Amygdala (tissue), 56 donors: ENCODE measurements at regions not wholly inside any gene's neighbourhood (a gene's known extent, or its start where the extent isn't known, plus 50 kb on each side); places are given as distances from the start of the nearest gene placed in this dataset.
"Not testable (repeated sequence)": the region's sequence is repeated elsewhere in the genome, so short reads cannot be mapped to it uniquely, and the experiment has no call there.

Experiments used
- DNase-seq, 56 donors: peaks; one replicate each; lab custom pipeline; 2025; lab: John Stamatoyannopoulos, UW

DNA sequence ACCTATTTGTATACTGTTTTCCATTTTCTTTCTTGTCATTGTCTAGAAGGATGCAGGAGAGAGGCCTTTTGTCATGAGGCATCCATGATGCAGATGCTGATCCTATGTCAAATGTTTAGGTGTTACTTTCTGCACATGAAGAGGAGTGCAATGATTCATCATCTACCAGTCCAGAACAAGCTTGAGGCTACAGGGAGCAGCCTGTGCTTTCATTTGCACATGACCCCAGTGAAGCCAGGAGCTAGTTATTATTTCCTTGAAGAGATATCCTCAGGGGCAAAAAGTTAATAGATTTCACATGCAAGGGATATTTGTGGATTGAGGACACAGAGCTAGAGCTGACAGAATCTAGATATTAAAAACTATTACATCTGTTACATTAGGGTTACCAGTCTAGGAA, 204.4 kb upstream of the TGFBR2 start:
- DNase-seq: no peak

DNA sequence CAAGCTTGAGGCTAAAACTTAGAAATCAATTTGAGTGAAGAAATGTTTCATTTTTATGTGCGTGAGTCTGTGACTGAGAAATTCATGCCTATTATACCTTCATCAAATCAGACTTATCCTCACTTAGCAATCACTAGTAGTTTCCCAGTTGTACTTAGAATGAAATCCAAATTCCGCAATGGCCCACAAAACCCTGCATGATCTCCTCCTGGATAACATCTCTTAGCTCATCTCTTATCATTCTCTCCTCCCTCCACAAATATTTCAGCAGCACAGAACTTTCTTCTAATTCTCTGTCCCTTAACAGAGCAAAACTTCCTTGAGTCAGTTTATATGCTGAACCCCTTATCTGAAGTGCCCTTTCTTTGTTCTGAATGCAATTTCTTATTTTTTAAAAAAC, 198.8 kb upstream of the TGFBR2 start:
- DNase-seq: no peak

DNA sequence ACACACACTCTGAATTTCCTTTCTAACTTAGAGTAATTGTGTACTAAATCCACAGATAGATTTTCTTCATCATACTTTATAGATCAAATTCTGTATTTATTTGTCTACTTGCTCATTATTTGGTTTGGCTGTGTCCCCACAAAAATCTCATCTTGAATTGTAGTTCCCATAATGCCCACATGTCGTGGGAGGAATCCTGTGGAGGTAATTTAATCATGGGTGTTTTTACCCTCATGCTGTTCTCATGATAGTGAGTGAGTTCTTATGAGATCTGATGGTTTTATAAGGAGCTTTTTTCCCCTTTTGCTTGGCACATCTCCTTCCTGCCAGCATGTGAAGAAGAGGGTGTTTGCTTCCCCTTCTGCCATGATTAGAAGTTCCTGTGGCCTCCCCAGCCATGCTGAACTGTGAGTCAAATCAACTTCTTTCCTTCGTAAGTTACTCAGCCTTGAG, 198.3 kb upstream of the TGFBR2 start:
- DNase-seq: no peak

DNA sequence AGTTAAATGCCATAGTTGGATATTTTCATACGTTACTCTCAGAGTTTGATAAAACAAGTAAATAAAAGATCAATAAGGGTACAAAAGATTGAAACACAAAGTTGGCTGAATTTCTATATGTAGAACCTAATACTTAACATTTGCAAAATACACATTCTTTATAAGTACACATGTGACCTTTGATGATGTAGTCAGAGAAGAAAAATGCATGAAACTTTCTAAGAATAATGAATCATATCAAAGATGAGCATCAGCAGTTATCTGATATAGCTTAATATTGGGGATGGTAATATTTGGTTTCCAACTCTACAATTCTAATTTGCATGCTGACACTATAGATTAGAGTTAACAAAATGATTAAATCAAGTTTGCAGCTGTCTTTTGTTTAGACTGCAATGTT, 188.0 kb upstream of the TGFBR2 start:
- DNase-seq: no peak

DNA sequence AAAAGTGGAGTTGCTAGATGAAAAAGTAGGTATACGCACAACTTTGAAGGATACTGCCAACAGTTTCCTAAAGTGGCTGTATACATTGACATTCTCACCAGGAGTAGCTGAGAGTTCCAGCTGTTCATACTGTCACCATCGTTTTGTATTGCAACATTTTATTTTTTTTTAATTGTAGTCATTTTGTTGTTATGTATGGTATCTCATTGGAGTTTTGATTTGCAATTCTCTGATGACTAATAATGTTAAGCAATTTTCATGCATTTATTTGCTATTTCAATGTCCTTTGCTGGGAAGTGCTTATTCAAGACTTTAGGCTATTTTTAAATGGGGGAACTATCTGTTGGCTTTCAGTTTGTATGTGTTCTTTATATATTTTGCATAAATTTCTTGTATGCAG, 185.1 kb upstream of the TGFBR2 start:
- no peak for DNase-seq

DNA sequence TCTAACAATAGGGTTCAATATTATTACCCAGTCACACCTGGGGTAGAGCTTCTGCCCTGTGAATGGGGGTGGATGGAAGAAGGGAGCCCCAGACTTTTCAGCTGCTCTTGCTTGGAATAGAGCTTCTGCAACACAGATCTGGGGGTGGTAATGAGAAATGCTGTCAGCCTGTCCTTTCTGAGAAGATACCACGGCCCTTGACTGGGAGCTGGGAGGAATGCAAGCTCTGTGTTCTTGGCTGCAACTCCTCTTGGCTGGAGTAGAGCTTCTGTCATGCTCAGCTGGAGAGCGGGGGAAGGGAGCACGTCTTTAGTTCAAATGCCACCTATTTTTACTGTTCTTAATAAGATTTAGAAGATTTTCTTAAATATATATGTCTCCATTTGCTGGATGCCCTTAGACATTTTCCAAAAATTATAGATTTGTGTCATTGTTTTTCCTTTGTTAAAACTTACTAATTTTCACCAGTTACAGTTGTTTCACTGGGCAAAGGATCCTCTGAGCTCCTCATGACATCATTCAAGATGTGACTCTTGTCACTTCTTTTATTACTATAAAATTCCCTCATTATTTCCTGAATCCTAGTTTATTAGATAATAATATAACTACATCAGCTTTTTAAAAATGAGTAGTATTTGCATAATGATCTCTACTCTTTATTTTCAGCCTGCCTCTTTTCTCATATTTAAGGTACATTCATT, 180.0 kb upstream of the TGFBR2 start:
- DNase-seq: peak in 11 of 56 donors; percentile 0 to 12 (median 3)

DNA sequence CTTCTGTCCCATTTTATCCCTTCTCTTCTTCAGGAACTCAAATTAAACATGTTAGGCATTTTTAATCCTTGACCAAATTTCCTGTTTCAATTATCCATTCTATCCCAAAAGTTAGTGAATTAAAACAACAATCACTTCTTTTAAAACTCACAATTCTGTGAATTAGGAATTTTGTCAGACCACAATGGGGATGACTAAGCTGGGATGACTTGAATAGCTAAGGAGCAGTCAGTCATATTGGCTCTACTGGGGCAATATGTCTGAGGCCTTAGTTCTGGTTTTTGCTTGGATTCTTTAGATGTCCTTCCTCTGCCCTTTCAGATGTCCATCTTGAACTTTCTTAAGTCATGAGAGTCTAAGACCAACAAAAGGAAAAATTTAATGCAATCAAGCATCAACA, 178.2 kb upstream of the TGFBR2 start:
- DNase-seq: no peak

DNA sequence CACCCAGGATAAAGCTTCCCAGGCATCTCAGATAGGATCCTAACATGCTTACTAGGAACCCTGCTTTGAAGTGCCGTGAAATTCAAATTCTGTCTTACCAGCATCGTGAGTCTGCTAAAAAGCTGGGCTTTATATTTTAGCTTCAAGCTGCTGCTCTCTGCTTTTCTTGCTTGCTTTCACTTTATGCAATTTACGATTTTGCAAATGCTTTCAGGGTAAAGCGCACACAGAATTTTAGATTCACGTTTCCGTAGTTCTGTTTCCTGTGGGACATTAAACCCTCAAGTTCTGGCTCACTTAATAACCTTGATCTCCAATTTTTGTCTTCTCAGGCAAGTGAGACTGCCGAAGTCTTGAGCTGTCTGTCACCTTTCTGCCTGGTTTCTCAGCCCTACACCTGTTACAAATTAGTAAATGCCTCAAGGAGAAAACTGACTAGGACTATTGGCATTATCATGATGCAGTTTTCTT, 170.5 kb upstream of the TGFBR2 start:
- DNase-seq: no peak

DNA sequence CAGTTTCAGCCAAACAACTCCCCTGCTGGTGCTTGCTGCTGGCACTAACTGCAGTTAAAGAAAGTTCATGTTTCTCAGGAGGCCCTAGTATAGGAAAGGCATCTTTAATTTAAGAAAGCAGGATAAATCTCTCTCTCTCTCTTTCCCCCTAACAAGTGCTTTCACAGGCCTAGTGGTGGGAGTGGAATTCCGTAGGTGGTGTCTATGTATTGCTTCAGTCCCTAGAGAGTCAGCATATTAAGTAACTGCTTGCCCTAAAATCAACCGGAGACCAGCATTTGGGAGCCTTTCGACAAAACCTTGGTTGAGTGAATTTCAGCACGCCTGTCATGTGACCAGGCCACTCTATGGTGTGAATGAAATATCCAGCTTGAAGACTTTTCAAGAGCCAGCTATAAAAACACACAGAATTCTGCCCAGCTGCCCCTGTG, 169.2 kb upstream of the TGFBR2 start:
- no peak for DNase-seq

DNA sequence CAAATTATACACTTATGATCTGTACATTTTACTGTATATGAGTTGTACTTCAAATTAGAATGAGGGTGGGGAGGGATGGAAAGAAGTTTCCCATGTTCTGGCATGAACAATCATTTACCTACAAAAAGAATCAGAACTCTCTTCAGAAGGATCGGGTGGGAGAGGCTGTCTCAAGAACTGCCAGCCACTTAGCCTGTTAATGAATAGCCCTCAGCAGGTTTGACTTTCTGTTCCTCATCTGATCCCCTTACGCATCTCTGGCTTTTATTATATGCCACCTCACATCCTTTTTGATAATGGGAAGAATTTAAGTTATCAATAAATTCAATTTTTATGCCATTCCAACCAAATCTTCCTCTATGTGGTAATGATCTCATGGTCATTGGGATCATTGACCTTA, 168.3 kb upstream of the TGFBR2 start:
- DNase-seq: no peak

DNA sequence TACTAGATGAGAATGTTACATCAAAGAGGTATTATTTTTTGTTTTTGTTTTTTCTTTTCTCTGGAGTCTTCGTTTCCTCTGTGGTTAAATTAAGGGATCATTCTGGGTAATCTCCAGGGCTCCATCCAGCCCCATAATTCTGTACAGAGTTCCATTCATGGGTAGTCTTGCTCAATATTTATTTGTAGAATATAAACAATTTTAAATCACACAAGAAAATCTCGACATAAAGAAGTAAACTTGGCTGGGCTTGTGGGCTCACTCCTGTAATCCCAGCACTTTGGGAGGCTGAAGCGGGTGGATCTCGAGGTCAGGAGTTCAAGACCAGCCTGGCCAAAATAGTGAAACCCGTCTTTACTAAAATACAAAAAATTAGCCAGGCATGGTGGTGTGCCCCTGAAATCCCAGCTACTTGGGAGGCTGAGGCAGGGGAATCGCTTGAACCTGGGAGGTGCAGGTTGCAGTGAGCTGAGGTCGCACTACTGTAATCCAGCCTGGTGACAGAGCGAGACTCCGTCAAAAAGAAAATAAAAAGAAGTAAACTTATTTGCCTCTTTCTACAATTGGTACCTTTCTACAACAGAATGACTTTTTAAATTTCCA, 166.8 kb upstream of the TGFBR2 start:
- DNase-seq: no peak

DNA sequence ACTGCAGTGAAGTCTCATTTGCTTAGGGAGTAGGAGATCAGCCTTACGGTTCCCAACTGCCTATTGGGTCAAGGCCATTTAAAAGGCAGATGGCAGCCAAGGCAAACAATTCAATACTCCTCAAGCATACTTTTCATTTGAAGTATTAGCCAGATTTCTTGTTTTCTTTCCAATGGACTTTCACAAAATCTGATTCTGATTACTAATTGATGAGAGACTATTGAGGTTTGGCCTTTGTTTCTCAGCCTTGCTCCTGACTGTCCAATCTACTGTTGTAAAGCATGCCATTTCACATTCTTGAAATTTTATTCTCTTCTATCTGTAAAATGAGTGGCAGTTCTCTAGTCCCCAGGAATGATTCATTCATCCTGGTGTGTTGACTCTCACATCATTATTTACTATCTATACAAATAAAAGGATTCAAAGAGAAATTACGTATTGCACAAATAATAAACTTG, 166.2 kb upstream of the TGFBR2 start:
- no peak for DNase-seq

DNA sequence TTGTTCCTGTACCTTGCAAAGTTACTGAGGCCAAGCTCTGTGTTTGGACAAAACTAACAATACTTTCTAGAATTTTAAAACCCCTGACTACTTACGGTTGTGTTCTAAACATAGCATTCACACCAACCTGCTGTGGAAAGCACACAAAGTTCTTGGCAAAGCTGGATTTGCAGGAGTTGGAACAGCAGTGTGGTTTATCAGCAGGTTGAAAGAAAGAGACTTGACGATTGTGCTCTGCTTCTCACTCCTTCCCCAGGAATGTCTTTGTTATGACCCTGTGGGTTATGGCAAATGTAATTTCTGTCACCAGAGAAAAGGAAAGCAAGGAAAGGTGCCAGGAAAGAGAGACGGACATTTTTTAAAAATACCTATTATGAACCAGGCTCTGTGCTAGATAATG, 165.5 kb upstream of the TGFBR2 start:
- DNase-seq: no peak

DNA sequence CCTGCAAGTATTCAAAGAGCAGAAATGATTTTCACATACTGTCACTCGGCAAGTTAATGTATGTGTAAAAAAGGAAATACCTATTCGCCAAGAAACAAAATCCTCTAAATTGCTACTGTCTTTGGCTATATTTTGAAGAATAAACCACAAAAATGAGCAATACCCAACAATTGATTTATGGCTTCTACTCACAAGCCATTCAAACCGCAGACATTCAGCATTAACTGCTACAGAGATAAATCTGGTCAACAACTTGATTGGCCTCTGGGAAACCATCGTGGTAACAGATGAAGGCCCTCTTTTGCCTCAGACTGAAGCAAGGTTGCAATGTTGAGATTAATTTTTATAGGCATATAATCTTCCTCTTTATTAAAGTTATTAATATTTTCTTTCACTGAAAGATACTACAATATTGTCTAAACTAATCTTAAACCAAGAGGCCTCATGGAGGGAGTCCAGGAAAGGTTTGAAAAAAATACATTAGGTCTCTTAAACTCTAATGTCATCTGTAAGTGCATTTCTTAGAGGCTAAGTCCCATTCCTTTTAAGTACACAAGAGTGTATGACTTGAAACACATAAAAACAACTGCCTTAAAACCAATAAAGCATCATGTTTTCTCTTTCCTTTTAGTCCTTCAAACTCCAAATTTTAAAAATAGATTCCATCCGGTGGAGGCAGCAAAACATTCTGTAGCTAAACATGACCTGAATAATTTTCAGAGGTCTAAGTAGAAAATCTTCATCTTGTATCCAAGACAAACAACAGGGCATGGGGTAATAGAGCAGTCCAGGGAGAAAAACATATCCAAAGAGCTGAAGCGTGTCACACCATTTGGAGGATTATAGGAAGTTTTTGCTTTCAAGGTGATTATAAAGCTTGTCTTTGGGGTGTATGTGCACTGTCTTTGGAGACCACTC, 162.4 kb upstream of the TGFBR2 start:
- no peak for DNase-seq

DNA sequence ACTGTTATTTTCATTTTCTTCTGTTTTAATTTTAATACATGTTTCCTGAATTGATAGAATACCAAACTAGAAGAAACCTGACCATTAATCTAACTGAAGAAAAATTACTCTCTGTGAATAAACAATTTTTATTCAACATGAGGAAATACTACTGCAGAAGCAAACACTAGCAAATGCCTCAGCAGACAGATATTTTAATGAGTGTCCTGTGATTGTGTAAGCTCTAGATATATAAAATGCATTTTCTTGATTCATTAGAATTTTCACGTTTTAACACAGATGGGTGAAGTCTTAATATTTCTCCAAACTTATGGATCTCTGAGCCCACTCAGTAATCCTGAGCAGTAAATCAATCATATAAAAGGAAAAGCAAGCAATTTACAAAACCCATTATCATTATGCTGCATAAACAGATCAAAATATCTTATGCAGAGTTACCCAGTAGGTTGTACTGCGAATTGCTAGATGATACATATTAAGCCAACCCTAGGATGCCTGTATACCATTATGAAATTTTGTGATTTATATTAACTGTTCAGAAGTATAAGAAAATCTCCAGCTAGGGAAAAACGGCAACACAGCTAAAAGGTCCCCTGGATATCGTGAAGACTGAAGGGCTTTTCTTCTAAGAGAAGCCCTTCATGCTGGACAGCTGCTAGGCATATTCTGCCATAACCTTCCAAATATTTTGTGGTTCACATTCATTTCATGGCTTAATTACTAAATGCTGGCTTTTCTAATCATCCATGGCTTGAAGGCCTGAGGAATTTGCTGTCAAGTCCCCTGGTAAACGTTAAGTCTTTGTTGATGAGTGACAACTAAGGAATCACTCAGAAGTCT, 157.7 kb upstream of the TGFBR2 start:
- DNase-seq: no peak

DNA sequence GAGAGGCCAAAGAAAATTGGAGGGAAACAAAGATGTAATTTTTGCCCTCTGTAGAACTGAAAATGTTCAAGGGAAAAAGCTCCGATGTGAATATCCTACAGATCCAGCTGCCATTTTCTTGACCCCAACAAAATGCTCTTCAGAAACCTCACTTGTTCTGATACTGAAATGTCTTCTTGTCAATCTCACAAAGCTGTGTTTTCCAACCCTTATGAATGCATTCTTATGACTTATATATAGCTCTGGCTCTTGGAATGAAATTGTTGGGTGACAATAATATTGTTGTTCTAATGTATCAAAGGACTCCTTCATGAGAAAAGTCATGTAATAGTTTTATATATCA, 157.1 kb upstream of the TGFBR2 start:
- DNase-seq: no peak

DNA sequence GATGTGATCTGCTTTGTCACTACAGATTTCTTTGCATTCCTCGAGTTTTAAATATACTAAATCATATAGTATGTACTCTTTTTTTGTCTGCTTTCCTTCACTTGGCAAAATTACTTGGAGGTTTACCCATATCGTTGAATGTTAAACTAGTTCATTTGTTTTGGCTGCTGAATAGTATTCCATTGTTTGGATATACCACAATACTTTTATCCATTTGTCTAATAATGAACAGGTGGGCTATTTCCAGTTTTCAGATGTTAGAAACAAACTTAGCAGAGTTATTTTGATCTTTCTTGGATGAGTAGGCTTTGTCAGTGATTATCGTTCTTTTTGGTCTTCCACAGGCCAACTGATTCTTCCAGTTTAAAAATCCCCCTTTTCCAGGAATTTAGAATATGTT, 154.0 kb upstream of the TGFBR2 start:
- DNase-seq: no peak

DNA sequence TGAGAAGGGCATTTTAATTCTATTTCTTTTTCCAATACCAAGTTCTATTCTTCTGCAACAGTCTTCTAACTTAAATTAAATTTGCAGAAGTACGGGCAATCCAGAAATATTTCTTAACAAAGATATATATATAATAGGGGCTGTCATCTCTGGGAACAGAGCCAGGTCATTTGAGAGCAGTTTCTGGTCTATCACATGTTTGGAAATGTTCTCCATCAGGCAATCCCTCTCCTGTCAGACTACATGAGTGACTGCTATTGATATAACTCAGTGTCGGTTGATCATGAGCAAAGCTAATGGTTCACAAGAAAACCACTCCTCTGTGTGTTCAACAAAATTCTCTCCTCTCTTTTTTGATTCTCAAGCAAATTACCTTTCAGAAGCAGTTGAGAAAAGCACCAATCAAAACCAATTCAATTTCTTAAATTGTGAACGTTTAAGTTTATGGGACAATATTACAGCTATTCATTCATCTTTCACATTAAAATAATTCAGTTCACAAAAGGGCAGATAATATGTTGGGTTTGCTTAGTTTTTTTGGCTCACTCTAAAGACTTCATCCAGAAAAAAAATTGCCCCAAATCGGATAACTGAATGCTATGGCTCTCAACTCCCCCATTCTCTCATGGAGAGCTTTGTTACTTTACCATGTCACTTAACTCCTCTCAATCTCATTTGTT, 152.9 kb upstream of the TGFBR2 start:
- DNase-seq: no peak

DNA sequence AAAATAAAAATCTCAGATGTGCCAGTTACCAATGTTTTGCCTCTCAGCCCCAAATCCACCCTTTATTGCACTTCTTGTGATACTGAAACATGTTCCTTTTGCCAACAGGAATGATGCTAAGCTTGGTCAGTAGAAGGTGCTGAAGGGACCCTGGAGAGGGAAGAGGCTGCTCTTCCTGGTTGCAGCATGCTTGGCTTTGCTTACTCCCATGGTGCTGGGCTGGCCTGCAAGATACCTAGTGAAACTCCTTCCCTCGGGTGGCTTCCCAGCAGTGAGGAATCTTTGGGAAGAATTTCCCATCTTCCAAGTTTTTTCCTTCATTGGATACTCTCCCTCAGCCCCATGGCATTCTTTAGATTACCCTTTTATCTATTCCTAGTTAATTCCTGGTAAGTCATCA, 151.8 kb upstream of the TGFBR2 start:
- no peak for DNase-seq

DNA sequence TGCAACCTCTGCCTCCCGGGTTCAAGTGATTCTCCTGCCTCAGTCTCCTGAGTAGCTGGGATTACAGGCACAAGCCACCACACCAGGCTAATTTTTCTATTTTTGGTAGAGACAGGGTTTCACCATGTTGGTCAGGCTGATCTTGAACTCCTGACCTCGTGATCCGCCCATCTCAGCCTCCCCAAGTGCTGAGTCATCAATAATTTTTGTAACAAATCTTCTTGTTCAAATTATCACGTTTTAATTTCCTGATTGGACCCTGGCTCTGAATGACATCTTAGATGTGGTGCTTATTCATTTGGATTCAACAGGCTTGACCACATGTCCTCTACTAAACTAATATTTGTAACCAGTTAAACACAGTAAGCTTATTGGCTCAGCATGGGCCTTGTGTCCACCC, 151.3 kb upstream of the TGFBR2 start:
- not testable (repeated sequence) for DNase-seq
